Stimulated activated CD4-positive, alpha-beta T cell treated with anti-CD3 and anti-CD28 coated beads, Interleukin-4, amount 100 ng/mL, for 24 hours (primary cell): ENCODE measurements at regions not wholly inside any gene's neighbourhood (a gene's known extent, or its start where the extent isn't known, plus 50 kb on each side); places are given as distances from the start of the nearest gene placed in this dataset.

Experiments used
- DNase-seq: peaks from one replicate; pipeline ENCODE4 v3.0.0-alpha.2; 2020

- DNase-seq, result no peak
Measured at GRCh38 chr18:76179257-76179656, 315.8 kb downstream of the ZNF516 start.

GRCh38 chr18:76177160-76177559 is 317.9 kb downstream of the ZNF516 start:
- DNase-seq, result no peak

DNA sequence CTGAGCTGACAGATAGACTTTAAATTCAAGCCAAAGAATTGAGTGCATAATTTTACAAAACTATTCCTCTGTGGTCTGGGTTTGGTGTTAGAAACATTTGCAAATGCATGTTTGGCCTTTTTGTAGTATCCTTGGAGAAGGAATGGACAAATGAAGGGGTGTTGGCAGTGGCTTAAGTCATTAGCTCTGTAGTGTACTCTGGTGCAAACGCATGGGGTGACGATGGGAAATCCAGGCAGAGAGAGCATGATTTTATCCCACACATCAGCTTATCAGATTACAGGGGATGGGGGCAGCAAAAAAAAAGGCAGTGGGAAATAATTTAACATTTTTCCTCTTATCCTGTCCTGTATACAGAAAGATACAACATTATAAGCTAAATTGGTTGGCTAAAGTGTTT is 320.6 kb downstream of the ZNF516 start:
- DNase-seq, result no peak

GRCh38 chr18:76169733-76170132 is 325.3 kb downstream of the ZNF516 start:
- DNase-seq, result no peak

GRCh38 chr18:76167845-76168621 is 327.0 kb downstream of the ZNF516 start:
- no peak for DNase-seq

GRCh38 chr18:76167410-76167809 is 327.6 kb downstream of the ZNF516 start:
- DNase-seq, result no peak

GRCh38 chr18:76162886-76163285 is 332.2 kb downstream of the ZNF516 start:
- DNase-seq, result no peak

GRCh38 chr18:76161983-76162382 is 333.1 kb downstream of the ZNF516 start:
- DNase-seq, result no peak

DNA sequence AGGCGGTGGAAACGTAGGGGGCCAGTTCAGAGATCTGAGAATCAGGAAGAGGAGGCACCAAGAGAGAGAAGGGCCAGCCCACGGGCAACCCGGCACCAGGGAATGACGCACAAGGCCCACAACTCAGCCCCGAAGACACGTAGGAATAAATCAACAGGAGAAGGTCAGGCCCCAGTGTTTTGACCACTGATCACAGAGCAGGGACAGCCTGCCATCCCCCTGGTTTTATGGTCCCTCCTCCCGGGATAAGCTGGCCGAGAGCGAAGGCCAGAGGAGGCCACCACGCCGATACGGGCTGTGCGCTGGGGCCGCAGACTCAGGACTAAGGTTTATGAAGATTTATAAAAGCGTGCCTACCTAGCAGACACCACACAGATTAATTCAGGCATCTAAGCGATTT is 341.4 kb downstream of the ZNF516 start:
- DNase-seq, result no peak

DNA sequence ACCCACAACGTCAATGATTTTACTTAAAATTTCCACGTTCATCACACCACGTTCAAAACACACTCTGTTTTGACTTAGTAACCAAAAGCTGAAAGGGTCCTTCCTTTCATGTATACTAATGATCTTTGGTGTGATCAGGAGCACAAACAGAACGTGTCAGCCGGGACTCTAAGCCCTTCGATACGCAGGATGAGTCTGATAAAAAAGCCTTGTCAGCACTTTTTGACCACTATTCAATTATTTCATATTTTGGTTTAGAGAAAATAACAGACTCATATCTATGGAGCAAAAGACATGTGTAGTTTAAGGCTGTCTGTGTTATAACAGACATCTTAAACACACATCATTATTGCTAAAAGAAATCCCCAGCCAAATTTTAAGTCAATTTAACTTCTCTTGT is 345.3 kb downstream of the ZNF516 start:
- no peak for DNase-seq

DNA sequence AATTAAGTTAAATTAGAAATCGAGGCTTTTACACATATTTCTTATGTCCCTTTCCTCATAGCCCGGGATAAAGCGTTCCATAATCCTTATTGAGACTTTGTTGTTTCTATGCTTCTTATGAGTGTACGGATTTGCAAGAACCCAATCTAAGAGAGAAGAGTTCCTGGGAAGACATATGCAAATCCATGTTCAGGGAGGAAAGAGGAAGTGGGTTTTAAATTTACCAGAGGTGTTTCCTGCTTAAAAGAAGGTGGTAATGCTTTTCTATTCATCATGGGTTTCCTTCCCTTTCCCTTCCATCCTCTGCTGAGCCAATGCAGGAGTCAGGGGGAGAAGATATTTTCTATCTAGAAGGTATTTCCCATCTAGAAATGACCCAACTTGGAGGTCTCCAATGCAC is 345.8 kb downstream of the ZNF516 start:
- no peak for DNase-seq

- DNase-seq, result no peak
Measured at GRCh38 chr18:76145521-76146376, 349.3 kb downstream of the ZNF516 start.

DNA sequence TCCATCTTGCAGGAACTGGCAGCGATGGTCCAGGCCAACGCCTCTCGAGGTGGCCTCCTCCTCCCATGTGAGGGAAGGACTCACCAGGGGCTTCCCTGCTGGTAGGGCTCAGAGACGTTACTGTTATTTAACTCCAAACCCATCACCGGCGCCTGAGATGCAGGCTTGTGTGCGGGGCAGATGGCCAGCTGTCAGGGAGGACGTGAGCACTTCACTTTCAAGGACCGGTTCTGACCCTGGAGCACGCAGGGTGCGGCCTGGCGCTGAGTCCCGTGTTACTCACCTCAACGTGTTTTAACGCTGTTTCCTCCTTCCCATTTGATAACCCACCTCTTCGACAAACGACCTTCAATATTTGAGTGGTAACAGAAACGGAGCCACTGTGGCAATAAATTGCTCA is 350.2 kb downstream of the ZNF516 start:
- DNase-seq, result no peak

- DNase-seq, result no peak
Measured at GRCh38 chr18:76142611-76143010, 352.4 kb downstream of the ZNF516 start.

DNA sequence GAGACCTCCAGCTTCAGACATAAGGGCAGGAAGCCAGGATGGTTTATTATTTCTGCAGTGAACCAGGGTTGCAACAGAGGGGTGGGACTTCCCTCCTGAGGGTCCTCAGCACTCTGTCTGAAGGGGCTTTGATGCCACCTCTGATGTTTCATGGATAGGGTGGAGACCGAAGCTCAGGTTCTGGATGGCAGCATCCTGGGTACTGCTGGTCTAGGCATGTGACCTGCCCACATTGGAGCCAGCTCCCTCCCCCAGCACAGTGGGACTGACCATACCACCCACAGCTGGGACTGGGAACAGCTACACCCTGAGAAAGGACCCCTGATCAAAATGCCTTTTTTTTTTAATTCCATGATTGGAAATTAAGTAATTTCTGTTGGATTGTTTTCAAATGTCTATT is 355.2 kb downstream of the ZNF516 start:
- no peak for DNase-seq

DNA sequence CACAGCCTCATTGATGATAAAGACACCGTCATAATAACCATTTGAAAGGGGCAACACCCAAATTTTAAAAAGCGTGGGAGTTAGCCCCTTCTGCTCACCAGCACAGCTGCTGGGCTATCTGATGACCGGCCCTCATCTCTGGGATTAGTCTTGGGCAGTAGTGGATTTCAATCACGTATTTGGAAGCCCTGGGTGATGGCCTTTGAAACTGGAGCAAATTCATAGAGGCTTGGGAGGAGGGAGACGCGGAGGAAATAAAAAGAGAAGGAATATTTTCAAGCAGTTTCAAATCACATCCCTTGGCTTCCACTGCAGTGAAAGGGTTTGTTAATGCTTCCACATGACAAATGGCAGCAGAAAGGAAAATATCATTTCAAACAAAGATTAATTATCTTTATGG is 357.8 kb downstream of the ZNF516 start:
- no peak for DNase-seq

GRCh38 chr18:76136701-76137100 is 358.3 kb downstream of the ZNF516 start:
- no peak for DNase-seq

DNA sequence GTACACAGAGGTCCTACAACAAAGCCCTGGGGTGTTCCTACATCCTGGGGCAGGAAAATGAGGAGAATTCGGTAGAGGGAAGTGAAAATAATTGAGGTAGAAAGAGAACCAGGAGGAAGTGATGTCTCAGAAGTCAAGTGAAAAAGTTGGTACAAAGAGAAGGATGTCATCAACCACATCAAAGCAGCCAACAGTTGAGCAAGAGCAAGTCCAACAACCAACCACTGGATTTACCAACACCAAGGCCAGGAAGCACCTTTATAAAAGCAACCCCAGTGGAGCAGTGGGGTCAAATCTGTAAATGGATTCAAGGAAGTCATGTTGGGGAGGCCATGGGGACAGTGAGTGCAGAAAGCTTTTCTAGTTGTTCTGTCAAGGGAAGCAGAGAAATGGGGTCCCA is 360.4 kb downstream of the ZNF516 start:
- no peak for DNase-seq

DNA sequence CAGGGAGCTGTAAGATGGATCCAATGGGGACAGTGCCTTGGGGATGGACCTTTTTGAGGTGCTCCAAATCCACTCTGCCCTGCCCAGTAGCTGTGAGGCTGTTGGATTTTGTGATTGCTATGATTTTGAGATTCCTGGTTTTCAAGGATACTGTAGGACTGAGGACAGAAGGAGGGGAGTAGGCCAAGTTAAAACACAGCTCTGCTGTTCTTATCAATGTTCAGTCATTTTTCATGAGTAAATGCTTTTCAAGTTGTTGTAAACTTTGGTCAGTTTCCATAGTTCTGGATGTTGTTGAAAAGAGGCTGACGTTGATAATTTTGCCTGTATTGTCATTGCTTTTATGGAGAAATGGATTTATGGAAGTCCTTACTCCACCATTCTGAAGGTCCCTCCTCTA is 361.2 kb downstream of the ZNF516 start:
- no peak for DNase-seq

GRCh38 chr18:76131738-76132137 is 363.3 kb downstream of the ZNF516 start:
- DNase-seq, result no peak

DNA sequence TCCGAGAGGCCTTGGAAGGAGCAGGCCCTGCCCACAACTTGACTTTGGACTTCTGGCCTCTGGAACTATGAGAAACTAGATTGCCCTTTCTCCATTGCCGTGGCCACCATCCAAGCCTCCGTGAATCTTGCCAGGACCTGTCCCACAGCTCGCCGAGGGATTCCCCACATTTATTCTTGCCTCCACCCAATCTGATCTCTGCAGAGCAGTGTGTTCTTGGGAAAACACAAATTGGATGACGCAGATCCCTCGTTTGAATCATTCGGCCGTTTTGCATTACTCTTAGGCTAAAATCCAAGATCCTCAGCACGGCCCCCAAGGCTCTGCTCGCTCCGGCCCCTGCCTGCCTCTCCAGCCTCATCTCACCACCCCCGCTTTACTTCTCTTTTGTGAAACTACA is 364.2 kb downstream of the ZNF516 start:
- DNase-seq, result no peak

- no peak for DNase-seq
Measured at GRCh38 chr18:76126327-76126726, 368.7 kb downstream of the ZNF516 start.

DNA sequence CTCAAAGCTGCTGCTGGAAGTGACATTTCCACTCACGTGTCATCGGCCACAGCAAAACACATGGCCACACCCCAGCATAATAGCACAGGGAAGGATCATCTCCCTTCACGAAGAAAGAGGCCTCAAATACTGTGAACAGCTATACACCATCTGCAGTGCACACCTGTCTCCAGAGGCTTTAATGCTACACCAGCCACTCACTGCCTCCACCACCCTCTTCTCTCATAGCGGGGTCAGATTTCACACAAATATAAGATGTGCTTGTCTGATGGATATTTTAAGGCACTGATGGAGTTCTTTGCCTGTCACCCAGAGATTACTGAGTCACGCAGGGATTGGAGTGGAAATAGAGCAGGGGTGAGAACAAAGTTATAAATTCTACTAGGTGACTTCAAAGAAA is 374.0 kb downstream of the ZNF516 start:
- DNase-seq, result no peak

GRCh38 chr18:76115580-76115979 is 379.5 kb downstream of the ZNF516 start:
- DNase-seq, result no peak
